Ammon's horn (tissue), 1 donor: ENCODE measurements at regions not wholly inside any gene's neighbourhood (a gene's known extent, or its start where the extent isn't known, plus 50 kb on each side); places are given as distances from the start of the nearest gene placed in this dataset.
"Not testable (repeated sequence)": the region's sequence is repeated elsewhere in the genome, so short reads cannot be mapped to it uniquely, and the experiment has no call there.

Experiments used
- DNase-seq: peaks from one replicate; pipeline ENCODE4 v3.0.0-alpha.2; 2016; ENCODE audit warnings: low spot score

DNA sequence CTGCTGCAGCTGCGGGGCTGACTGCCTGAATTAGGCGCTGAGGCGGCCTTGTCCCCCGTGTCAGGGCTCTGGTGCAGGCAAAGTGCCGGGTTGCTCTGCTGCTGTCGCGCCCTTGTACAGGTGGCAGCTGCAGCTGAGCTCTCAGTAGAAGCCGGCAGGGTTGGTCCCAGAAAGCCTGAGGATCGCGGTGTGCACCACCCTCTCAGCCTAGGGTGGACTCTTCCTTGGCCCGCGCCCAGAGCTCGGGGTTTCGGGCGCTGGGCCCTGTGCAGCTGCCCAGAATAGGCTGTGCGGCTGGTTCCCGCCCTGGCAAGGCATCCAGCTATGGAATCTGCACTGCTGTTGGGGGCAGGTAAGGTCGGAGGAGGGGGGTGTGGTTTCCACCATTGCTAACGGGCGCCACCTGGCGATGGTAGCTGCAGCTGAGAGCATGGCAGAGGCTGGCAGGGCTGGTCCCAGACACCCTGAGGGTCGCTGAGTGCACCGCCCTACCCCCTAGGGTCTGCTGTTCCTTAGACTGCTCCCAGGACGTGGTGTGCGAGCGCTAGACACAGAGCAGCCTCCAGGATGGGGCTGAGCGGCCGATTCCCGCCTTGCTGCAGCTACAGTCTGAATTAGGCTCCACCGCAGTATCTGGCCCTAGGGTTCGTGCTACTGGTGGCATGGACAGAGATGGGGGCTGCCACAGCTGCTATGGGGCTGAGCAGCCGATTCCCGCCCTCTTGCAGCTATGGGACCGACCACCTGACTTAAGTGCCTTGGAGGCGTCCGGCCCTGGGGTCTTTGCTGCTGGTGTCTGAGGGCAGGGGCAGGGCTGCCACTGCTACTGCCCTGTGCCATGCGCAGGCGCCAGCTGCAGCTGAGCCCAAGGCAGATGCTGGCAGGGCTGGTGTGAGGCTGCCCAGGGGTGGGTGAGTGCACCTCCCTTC is 145.0 kb downstream of the CCDC74A start:
- DNase-seq = peak; percentile 55

GRCh38 chr2:131673400-131674173 is 145.9 kb downstream of the CCDC74A start:
- peak; percentile 84 for DNase-seq

GRCh38 chr2:131674174-131674507 is 146.5 kb downstream of the CCDC74A start:
- DNase-seq = no peak

DNA sequence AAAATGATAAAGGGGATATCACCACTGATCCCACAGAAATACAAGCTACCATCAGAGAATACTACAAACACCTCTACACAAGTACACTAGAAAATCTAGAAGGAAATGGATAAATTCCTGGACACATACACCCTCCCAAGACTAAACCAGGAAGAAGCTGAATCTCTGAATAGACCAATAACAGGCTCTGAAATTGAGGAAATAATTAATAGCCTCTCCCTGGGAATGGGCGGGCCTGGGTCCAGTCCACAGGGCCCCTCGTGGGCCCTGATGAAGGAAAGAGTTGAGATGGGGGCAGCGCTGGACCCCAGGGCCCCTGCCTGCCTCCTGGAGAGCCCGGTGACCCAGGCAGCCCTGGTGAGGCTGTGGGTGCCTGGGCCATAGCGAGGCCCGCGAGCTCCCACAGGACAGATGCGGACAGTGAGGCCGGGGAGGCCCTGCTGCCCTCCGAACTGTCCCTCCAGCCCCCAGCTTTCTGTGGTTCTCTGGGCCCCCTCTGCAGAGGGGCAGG is 154.0 kb downstream of the CCDC74A start:
- not testable (repeated sequence) for DNase-seq

GRCh38 chr2:131682122-131682944 is 154.6 kb downstream of the CCDC74A start:
- peak; percentile 95 for DNase-seq

DNA sequence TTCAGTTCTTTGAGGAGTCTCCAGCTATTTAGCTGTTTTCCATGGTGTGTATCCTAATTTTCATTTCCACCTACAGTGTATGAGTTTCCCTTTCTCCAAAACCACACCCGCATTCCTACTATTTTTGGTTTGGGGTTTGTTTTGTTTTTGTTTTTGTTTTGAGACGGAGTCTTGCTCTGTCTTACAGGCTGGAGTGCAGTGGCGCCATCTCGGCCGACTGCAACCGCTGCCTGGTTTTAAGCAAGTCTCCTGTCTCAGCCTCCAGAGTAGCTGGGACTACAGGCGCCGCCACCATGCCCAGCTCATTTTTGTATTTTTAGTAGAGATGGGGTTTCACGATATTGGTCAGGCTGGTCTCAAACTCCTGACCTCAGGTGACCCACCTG is 155.2 kb downstream of the CCDC74A start:
- peak; percentile 49 for DNase-seq

DNA sequence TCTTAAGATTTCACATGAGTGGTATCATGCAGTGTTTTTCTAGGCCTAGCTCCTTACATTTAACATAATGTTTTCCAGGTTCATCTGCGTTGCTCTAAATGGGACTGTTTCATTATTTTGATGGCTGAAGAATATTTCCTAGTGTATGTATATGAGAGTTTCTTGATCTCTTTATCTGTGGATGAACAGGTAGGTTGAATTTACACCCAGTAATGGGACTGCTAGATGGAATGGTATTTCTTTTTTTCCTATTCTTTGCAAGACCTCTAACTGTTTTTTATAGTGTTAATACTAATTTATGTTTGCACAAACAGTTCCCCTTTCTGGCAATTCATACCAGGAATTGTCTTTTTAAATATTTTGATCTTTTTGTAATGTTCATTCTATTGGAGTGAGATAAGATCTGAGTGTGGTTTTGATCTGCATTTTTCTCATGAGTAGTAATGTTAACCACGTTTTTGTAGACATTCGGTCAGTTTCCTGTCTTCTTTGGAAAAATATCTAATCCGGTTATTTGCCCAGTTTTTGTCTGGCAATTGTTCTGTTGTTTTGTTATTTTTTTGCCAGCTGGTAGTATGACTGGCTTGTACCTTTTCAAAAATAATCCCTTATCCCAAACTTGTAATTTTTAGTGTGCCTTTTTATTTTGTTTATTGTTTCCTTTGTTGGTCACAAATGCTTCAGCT is 157.1 kb downstream of the CCDC74A start:
- not testable (repeated sequence) for DNase-seq

DNA sequence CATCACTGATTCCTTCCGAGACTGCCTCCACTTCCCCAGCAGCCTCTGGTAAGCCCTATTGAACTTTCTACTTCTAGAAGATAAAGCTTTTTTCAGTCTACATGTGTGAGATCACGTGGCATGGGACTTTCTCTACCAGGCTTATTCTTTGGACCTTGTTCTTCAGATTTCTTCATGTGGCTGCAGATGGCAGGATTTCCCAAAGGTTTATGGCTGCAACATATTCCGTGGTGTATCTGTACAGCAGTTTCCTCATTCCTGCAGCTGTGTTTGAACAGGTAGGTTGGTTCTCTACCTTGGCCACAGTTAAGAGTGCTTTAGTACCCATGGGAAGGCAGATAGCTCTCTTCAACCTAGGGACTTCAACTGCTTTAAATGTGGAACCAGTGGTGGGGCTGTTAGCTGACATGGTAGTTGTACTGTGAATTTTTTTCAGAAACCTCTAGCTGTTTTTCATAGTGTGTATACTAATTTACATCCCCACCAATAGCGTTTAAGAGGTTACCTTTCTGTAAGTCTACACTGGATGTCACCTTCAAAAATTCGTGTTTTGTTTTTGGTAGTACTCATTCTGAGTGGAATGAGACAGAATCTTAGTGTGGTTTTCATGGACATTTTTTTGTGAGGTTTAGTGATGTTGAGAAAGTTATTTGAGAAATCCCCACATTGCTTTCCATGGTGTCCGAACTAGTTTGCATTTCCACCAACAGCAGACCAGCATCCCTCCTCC is 158.6 kb downstream of the CCDC74A start:
- not testable (repeated sequence) for DNase-seq

GRCh38 chr2:131686894-131687238 is 159.2 kb downstream of the CCDC74A start:
- not testable (repeated sequence) for DNase-seq

DNA sequence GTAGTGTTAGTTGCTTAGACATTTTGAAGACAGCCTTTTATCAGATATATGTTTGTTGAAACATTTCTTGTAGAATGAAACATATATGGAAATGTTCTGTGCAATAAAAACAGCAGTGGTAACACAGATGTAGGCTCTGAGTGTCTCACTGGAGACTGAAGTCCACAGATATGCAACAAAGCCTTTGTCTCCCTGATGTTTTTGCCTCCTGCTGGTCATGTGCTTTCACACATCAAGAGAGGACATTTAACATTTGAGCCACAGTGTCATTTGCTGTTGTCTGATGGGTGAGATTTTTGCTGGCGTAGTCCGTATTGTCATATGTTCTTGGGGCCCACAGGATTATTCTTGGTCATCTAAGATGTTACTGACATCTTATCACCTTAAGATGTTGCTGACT is 161.4 kb downstream of the CCDC74A start:
- not testable (repeated sequence) for DNase-seq

- not testable (repeated sequence) for DNase-seq
Observed at GRCh38 chr2:131711268-131711667, 183.6 kb downstream of the CCDC74A start.

DNA sequence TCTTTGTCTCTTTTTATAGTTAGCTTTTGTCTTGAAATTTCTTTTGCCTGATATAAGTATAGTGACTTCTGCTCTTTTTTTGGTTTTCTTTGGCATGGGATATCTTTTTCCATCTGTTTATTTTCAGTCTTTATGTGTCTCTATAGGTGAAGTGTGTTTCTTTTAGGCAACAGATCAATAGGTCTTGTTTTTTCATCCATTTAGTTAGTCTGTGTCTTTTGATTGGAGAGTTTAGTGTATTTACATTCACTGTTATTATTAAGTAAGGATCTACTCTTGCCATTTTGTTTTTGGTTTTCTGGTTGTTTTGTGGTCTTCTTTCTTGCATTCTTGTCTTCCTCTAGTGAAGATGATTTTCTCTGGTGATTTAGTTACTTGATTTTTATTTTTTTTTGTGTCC is 190.2 kb downstream of the CCDC74A start:
- not testable (repeated sequence) for DNase-seq

GRCh38 chr2:131721163-131721562 is 193.5 kb downstream of the CCDC74A start:
- not testable (repeated sequence) for DNase-seq

GRCh38 chr2:131722256-131722655 is 194.6 kb downstream of the CCDC74A start:
- DNase-seq = not testable (repeated sequence)

DNA sequence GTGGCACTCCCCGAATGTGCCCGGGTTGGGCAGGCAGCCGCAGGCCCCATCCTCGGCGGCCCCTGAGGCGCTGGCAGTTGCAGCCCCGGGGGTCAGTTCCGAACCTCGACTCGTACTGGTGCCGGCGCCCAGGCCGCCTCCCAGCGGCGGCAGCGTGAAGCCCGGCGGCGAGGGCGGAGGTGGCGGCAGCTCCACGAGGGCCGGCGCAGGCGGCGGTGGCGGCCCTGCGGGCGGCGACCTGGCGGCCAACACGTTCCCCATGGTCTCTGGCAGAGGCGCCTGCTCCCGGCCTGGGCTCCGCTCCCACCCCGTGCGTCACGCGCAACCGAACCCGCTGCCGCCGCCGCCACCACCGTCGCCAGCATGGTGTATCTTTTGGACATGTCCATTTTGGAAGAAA is 196.3 kb downstream of the CCDC74A start:
- DNase-seq = no peak

- DNase-seq = not testable (repeated sequence)
Observed at GRCh38 chr2:131728451-131728850, 200.8 kb downstream of the CCDC74A start.

DNA sequence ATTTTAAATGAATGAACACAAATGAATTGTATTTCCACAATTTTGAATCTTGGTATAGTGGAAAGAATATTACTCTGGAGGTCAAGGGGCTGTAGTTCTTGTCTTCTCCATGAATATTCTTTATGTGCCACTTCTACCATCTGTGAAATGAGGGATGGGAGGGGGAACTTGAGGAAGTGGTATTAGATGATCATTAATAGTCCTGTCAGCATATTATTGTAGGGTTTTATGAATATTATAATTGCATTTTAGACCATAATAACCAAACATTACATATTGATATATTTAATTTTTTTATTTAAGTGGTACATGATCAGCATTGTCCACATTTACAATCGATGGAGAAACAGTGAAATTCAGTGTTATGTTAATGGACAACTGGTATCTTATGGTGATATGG is 205.8 kb downstream of the CCDC74A start:
- not testable (repeated sequence) for DNase-seq

- not testable (repeated sequence) for DNase-seq
Observed at GRCh38 chr2:131736406-131736805, 208.7 kb downstream of the CCDC74A start.

- not testable (repeated sequence) for DNase-seq
Observed at GRCh38 chr2:131738533-131738932, 210.8 kb downstream of the CCDC74A start.

GRCh38 chr2:131738996-131739434 is 211.3 kb downstream of the CCDC74A start:
- DNase-seq = not testable (repeated sequence)
